ENCODE measurements at regions not wholly inside any gene's neighbourhood (a gene's known extent, or its start where the extent isn't known, plus 50 kb on each side); places are given as distances from the start of the nearest gene placed in this dataset.
"Not testable (repeated sequence)": the region's sequence is repeated elsewhere in the genome, so short reads cannot be mapped to it uniquely, and the experiment has no call there.

GRCh38 chr17:20935740-20936139 is 107.1 kb downstream of the USP22 start:
- no peak for ATAC-seq
- DNase-seq (ENCODE audit: low spot score): no peak

DNA sequence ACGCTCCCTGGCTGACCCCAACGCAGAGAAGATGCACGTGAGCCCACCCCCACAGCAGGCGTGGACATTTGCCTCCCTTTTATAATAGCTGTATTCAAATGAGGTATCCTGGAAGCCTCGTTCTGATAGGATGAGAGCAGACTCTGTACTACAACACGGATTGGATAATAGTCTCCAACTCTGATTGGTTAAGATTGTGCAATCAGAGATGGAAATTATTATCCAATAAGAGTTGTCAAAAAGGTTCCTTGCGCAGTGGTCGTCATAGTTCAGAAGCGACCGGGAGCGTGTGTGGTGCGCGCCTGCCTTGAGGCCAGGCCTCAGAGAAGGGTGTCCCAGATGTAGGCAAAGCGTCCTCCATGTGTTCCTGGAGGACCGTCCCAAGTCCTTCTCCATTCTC is 104.6 kb downstream of the USP22 start:
- ATAC-seq: no peak
- DNase-seq (ENCODE audit: low spot score): no peak

DNA sequence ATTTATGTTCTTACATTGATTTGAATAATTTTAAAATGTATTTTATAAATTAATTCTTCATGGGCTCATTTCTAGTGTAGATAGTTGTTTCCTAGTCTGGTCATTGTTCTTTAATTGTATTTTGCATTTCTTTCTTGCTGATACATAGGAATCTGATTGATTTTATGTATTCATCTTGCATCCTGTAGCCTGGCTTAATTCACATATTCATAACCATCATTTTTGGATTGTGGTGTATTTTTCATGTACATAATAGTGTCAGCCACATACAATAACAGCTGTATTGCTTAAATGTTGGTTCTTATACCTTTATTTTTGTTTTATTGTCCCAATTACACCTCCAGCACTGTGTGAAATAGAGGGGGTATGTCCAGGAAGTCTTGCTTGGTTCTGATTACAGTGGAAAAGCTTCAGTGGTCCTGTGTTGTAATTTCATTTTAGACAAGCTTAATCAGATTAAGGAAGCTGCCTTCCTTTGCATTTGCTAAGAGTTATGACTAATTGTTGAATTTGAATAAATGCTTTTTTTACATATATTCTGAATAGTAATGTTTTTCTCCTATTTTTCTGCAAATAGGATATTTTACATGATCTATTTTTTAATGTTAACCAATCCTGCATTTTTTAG is 103.7 kb downstream of the USP22 start:
- ATAC-seq (no peak), DNase-seq (ENCODE audit: low spot score) (no peak)

- ATAC-seq (no peak), DNase-seq (ENCODE audit: low spot score) (no peak)
These were observed 100.9 kb downstream of the USP22 start for GRCh38 chr17:20941872-20942271.

DNA sequence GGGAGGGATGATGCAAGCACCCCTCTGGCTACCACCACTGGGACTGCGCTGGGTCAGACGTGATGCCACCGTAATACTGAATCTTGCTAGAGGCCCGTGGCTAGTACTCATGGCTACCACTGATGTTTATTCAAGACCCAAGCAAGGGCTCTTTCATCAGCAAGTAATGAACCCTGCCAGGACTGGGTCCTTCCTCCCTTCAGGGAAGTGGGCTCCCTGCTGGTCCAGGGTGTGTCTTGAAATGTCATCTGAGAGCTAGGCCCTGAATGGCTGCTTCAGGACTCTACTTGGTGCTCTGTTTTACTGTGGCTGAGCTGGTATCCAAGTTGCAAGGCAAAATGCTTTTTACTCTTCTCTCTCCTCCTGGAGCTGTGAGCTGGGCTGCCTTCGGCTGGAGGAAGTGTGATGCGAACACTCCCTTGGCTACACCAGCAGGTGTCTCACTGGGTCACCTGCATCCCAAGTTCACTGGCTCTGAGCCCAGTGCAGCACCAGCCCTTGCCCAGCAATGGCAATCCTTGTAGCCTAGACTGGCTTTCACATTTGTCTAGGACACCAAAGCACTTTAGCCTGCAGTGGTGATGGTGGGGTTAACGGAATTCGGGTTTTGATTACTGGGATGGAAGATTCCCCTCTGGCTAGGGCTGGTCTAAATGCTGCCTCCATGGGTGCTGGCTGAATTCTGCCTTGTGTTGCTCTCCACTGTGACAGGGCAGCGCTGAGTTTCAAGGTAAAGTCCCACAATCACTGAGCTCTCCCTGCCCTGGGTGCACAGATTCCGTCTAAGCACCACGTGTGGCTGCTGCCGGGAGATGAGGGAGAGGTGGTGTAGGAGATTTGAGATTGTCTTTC is 98.6 kb downstream of the USP22 start:
- ATAC-seq (peak; percentile 100), DNase-seq (ENCODE audit: low spot score) (peak; percentile 79)

- DNase-seq (ENCODE audit: low spot score); ATAC-seq: not testable (repeated sequence)
These were observed 95.1 kb downstream of the USP22 start for GRCh38 chr17:20947708-20948107.

DNA sequence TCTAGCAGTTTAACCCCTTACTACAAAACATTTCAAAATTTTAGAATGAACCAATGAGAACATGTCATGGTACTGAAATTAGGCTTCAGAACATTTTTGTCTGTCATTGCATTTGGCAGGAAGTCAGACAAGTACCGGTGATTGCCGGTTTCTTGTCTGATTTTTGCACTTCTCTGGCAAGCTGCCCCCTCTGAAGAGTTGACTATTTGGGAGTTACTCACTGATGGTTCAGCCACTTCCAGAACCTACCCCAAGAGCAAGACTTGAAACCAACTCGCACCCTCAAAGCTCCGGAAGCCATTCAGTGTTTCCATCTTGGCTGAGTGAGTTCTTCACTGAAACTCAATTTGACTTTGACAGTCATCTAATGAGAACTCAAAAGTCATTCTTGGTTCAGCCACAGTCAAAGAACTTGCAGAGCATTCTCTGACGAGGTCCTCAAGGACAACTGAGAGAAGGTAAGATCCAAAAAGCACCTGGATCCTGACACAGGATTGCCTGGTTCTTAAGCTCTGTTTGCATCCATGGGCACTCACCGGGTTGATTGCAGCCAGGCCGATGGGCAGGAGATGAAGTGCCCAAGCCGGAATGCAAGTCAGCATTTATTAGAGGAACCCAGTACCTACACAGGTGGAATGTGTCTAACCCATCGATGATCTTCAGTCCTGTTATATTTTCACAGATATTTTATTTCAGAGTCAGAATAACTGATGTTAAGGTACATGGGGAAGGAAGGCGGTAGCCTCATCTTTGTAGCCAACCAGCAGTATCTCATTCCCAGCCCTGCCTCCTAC is 93.6 kb downstream of the USP22 start:
- ATAC-seq: no peak
- no peak for DNase-seq (ENCODE audit: low spot score)
